ENCODE measurements at regions not wholly inside any gene's neighbourhood (a gene's known extent, or its start where the extent isn't known, plus 50 kb on each side); places are given as distances from the start of the nearest gene placed in this dataset.

DNA sequence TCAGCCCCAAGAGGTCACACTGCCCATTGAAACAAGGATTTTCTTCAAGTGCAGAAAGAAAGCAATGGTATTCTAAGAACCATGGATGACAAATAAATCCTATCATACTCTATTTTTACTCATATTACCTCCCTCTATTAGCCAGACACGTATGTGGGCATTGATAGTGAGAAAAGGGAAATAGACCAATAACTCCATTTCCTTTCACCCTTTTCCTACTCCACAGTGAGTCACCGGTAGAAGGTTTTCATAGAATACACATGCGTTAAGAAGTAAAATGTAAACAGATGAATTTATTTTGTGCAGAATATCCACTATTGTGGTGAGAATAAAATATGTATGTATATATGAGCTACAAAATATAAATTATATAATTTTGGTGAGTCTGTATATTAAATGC lies 568.9 kb upstream of the ADGRL4 start:
- no peaks in the 10 kb centered on the region for H3K79me2 ChIP-seq (ENCODE audit: insufficient read depth, low read length)
- no peak overlapping the region for H3K4me2 ChIP-seq (ENCODE audit: low read depth, low read length, poor library complexity, severe bottlenecking)
- no peaks in the 10 kb centered on the region for H3K27me3 ChIP-seq (ENCODE audit: low read length)
- no peaks in the 10 kb centered on the region for H3K9me3 ChIP-seq (ENCODE audit: insufficient read depth, low read length)
- H2AFZ ChIP-seq (ENCODE audit: low read depth, low read length, severe bottlenecking), result no peak overlapping the region
- no peak overlapping the region for H3K4me3 ChIP-seq (ENCODE audit: insufficient read depth, low read length, poor library complexity, severe bottlenecking)
- H3K27ac ChIP-seq (ENCODE audit: low read depth, low read length), result no peak overlapping the region
- no peaks in the 10 kb centered on the region for H3K36me3 ChIP-seq (ENCODE audit: low read length)
- H3K9ac ChIP-seq (ENCODE audit: low read length), result no peak overlapping the region
- no peaks in the 10 kb centered on the region for H3F3A ChIP-seq (ENCODE audit: insufficient read depth)
- no peaks in the 10 kb centered on the region for H4K20me1 ChIP-seq (ENCODE audit: low read depth, low read length)
- no peak for TF ChIP-seq EZH2phosphoT487 (conservative IDR thresholded peaks at IDR 0.05; ENCODE audit: low read length)
- TF ChIP-seq, protein P1, sequence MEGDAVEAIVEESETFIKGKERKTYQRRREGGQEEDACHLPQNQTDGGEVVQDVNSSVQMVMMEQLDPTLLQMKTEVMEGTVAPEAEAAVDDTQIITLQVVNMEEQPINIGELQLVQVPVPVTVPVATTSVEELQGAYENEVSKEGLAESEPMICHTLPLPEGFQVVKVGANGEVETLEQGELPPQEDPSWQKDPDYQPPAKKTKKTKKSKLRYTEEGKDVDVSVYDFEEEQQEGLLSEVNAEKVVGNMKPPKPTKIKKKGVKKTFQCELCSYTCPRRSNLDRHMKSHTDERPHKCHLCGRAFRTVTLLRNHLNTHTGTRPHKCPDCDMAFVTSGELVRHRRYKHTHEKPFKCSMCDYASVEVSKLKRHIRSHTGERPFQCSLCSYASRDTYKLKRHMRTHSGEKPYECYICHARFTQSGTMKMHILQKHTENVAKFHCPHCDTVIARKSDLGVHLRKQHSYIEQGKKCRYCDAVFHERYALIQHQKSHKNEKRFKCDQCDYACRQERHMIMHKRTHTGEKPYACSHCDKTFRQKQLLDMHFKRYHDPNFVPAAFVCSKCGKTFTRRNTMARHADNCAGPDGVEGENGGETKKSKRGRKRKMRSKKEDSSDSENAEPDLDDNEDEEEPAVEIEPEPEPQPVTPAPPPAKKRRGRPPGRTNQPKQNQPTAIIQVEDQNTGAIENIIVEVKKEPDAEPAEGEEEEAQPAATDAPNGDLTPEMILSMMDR (IDR thresholded peaks at IDR 0.05; ENCODE audit: insufficient read depth, low read length, poor library complexity, severe bottlenecking), result no peak
- H3K9me2 ChIP-seq (replicated peaks; ENCODE audit: insufficient read depth, low read length), result no peaks in the 10 kb centered on the region

DNA sequence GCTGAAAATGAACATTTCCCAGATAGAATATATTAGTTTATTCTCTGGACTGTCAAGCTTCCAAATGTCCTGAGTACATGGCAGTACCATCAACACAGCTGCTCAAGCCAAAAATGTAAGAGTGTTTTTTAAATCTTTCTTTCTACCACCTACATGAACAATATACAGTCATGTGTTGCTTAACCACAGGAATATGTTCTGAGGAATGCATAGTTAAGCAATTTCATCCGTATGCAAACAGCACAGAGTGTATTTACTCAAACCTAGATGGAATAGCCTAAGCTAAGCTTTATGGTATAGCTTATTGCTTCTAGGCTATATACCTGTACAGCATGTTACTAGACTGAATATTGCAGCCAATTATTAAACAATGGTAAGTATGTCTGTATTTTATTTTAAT lies 561.9 kb upstream of the ADGRL4 start:
- TF ChIP-seq, protein P1 (IDR thresholded peaks at IDR 0.05; ENCODE audit: insufficient read depth, low read length, poor library complexity, severe bottlenecking), result no peak
- no peak for TF ChIP-seq EZH2phosphoT487 (conservative IDR thresholded peaks at IDR 0.05; ENCODE audit: low read length)
- Histone ChIP-seq H3K9me2 (replicated peaks; ENCODE audit: insufficient read depth, low read length) (no peaks in the 10 kb centered on the region), H3K79me2 (ENCODE audit: insufficient read depth, low read length) (no peaks in the 10 kb centered on the region), H4K20me1 (ENCODE audit: low read depth, low read length) (no peaks in the 10 kb centered on the region), H3K4me2 (ENCODE audit: low read depth, low read length, poor library complexity, severe bottlenecking) (no peak overlapping the region), H3K36me3 (ENCODE audit: low read length) (no peaks in the 10 kb centered on the region), H3K4me3 (ENCODE audit: insufficient read depth, low read length, poor library complexity, severe bottlenecking) (no peak overlapping the region), H3K9me3 (ENCODE audit: insufficient read depth, low read length) (no peaks in the 10 kb centered on the region), H2AFZ (ENCODE audit: low read depth, low read length, severe bottlenecking) (no peak overlapping the region), H3K27ac (ENCODE audit: low read depth, low read length) (no peak overlapping the region), H3K9ac (ENCODE audit: low read length) (no peak overlapping the region), H3K27me3 (ENCODE audit: low read length) (no peaks in the 10 kb centered on the region), H3F3A (ENCODE audit: insufficient read depth) (no peaks in the 10 kb centered on the region)

DNA sequence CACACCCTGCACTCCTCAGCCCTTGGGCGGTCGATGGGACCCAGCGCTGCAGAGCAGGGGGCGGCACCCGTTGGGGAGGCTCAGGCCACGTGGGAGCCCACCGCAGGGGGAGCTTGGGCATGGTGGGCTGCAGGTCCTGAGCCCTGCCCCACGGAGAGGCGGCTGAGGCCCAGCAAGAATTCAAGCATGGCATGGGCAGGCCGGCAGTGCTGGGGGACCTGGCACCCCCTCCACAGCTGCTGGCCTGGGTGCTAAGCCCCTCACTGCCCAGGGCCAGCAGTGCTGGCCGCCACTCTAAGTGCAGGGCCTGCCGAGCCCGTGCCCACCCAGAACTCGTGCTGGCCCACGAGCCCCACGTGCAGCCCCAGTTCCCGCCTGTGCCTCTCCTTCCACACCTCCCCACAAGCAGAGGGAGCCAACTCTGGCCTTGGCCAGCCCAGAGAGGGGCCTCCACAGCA lies 555.0 kb upstream of the ADGRL4 start:
- H3K27ac ChIP-seq (ENCODE audit: low read depth, low read length), result no peak overlapping the region
- no peaks in the 10 kb centered on the region for H3K9me2 ChIP-seq (replicated peaks; ENCODE audit: insufficient read depth, low read length)
- H2AFZ ChIP-seq (ENCODE audit: low read depth, low read length, severe bottlenecking), result no peak overlapping the region
- H3K4me2 ChIP-seq (ENCODE audit: low read depth, low read length, poor library complexity, severe bottlenecking), result no peak overlapping the region
- H3K4me3 ChIP-seq (ENCODE audit: insufficient read depth, low read length, poor library complexity, severe bottlenecking), result no peak overlapping the region
- H3F3A ChIP-seq (ENCODE audit: insufficient read depth), result no peaks in the 10 kb centered on the region
- H3K36me3 ChIP-seq (ENCODE audit: low read length), result no peaks in the 10 kb centered on the region
- H3K9me3 ChIP-seq (ENCODE audit: insufficient read depth, low read length), result no peaks in the 10 kb centered on the region
- no peaks in the 10 kb centered on the region for H3K27me3 ChIP-seq (ENCODE audit: low read length)
- H3K79me2 ChIP-seq (ENCODE audit: insufficient read depth, low read length), result no peaks in the 10 kb centered on the region
- no peak for TF ChIP-seq EZH2phosphoT487 (conservative IDR thresholded peaks at IDR 0.05; ENCODE audit: low read length)
- TF ChIP-seq, protein P1 (IDR thresholded peaks at IDR 0.05; ENCODE audit: insufficient read depth, low read length, poor library complexity, severe bottlenecking), result no peak
- H4K20me1 ChIP-seq (ENCODE audit: low read depth, low read length), result no peaks in the 10 kb centered on the region
- H3K9ac ChIP-seq (ENCODE audit: low read length), result no peak overlapping the region

All from SU-DHL-6 (cell line).